GM12874 (cell line): ENCODE measurements at regions not wholly inside any gene's neighbourhood (a gene's known extent, or its start where the extent isn't known, plus 50 kb on each side); places are given as distances from the start of the nearest gene placed in this dataset.

Experiments used
- TF ChIP-seq, protein P1 (sequence below): IDR thresholded peaks from 2 replicates; pipeline ENCODE4 v1.5.1; 2011; ENCODE audit warnings: low read depth, mild to moderate bottlenecking, control low read depth, low read length, moderate library complexity; ENCODE audit not compliant: insufficient read depth

DNA sequence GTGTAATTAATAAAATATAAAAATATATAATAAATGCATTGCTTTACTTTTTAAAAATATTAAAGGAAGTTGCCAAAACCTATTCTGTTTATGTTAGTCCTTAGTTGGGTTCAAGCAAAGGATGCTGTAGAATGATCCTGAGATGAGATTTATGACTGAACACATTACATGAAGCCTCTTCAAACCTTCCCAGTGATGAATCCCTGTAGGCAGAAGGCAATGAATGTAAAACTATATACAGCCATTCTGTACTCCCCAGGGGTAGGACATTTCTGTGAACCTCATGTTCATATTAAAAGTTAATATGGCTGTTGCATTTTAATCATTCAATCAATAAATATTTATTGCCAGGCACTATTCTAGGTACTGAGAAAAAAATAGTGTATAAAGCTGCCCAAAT lies 166.0 kb downstream of the RFPL4B start:
- TF ChIP-seq, protein P1, sequence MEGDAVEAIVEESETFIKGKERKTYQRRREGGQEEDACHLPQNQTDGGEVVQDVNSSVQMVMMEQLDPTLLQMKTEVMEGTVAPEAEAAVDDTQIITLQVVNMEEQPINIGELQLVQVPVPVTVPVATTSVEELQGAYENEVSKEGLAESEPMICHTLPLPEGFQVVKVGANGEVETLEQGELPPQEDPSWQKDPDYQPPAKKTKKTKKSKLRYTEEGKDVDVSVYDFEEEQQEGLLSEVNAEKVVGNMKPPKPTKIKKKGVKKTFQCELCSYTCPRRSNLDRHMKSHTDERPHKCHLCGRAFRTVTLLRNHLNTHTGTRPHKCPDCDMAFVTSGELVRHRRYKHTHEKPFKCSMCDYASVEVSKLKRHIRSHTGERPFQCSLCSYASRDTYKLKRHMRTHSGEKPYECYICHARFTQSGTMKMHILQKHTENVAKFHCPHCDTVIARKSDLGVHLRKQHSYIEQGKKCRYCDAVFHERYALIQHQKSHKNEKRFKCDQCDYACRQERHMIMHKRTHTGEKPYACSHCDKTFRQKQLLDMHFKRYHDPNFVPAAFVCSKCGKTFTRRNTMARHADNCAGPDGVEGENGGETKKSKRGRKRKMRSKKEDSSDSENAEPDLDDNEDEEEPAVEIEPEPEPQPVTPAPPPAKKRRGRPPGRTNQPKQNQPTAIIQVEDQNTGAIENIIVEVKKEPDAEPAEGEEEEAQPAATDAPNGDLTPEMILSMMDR, result no peak

DNA sequence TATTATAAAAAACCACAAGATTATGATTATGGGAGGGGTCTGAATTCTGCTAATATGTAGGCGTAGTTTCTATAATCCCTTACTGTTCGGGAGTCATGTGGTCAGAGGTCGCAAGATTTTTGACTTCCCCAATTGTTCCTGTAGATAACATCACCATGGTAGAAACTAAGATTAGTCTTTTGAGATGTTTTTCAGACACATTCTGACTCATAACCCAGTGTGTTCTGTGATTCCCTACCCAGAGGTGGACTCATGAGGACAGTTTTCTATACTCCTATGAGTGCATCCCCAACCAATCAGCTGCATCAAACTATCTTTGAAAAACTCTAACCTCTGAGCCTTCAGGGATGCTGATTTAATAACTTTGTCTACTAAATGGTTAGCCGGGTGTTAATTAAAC lies 175.5 kb downstream of the RFPL4B start:
- TF ChIP-seq, protein P1, result no peak

DNA sequence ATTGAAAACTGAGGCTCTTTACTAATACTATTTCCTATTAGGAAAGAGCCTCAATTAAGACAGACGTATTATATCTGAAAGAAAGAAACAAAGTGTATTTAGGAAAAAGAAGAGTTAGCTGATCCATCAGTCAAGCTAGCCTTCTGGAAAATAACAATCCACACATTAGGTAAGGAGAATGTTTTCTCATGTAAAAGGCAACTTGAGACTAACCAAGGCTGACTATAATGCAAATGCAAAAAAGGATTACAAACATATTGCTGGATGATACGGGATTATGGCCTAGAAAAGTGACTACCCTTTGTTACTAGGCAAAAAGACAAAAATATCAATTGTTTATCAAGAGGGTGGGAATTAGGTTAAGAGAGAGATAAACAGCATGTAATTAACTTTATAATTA lies 176.9 kb downstream of the RFPL4B start:
- TF ChIP-seq, protein P1, result no peak

DNA sequence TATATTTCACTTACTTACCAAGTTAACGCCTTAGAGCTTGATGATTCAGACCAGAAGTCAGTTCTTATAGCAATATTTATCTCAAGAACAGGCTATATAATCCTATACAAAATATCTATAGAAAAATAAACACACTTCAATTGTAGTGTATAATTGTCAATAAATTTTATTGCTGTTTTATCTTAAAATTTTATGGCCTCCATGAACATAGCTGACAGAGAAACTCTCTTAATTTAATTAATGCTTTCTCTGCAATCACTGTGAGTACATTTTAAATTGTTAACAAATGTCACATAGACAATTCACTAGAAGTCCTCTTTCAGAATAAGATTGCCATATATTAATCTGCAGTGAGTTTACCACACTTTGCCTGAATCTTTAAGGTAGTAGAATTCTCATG lies 178.6 kb downstream of the RFPL4B start:
- TF ChIP-seq, protein P1, result no peak

DNA sequence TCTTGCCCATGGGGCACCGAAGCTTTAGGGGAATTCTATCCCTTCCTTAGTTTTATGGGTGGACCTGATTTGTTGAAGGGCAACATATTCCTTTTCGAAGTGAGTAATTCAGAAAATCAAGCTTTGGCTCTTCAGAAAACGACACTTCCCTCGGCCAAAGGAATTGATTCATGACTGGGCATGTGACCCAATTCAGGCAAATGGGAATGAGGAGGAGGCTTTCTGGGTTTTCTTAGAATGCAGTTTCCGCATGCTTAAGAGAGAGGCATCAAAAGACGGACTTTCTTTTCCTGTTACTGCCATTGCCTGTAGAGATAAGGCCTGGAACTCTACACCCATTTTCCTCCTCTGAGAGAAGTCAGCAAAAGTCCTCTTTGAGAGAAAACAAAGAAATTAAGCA lies 179.5 kb downstream of the RFPL4B start:
- TF ChIP-seq, protein P1, result no peak

DNA sequence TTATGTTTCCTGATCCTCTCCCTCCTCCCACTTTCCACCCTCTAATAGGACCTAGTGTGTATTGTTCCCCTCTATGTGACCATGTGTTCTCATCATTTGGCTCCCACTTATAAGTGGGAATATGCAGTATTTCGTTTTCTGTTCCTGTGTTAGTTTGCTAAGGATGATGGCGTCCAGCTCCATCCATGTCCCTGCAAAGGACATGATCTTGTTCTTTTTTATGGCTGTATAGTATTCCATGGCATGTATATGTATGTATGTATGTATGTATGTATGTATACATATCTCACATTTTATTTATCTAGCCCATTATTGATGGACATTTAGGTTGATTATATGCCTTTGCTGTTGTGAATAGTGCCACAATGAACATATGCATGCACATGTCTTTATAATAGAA lies 188.7 kb downstream of the RFPL4B start:
- TF ChIP-seq, protein P1, result no peak

DNA sequence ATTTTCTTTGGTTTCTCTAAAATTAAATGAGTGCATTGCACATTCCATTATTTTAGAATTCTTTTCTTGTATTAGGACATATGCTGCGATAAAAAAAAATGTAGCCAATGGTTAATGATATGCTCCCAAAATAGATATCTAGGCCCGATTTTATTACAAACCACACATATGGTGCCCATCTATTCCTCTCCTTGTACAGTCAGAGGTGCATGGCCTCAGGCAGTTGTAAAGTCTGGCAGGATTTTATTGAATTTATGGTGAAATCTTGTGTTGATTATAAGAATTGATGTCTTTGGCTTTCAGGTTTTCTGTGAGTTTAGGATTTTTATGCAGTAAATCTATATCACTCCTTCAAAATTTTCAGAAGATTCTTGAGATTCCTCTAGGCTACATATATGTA lies 192.2 kb downstream of the RFPL4B start:
- TF ChIP-seq, protein P1, result no peak

DNA sequence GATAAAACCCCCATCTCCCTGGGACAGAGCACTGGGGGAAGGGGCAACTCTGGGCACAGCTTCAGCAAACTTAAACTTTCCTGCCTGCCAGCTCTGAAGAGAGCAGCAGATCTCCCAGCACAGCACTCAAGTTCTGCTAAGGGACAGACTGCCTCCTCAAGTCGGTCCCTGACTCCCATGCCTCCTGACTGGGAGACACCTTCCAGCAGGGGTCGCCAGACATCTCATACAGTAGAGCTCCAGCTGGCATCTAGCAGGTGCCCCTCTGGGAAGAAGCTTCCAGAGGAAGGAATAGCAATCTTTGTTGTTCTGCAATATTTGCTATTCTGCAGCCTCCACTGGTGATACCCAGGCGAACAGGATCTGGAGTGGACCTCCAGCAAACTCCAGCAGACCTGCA lies 194.7 kb downstream of the RFPL4B start:
- TF ChIP-seq, protein P1, result peak; percentile 24; the same call in 1 of the 2 replicates
